Hematopoietic multipotent progenitor cell treated with erythropoietin and hydrocortisone succinate and interleukin-3 and kit ligand, for 4 days (in vitro differentiated cells): ENCODE measurements at regions not wholly inside any gene's neighbourhood (a gene's known extent, or its start where the extent isn't known, plus 50 kb on each side); places are given as distances from the start of the nearest gene placed in this dataset.
A peak's percentile ranks its signal among the peaks of the same experiment; 100 is the strongest.

Experiments used
- DNase-seq: peaks from one replicate; pipeline ENCODE4 v3.0.0-alpha.2; 2015

DNA sequence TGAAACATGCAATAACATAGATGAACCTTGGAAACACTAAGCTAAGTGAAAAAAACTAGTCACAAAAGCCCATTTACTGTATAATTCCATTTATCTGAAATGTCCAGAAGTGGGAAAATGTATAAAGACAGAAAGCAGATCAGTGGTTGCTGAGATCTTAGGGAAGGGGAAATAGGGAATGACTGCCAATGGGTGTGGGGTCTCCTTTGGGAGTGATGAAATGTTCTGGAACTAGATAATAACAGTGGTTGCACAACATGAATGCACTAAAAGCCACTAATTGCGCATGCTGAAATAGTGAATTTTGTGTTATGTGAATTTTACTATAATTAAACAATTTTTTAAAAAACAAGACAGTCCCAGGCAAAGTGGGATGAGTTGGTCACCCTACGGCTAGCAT is 472.8 kb downstream of the CCDC171 start:
- no peak for DNase-seq

GRCh38 chr9:16026886-16027285 is 474.0 kb downstream of the CCDC171 start:
- DNase-seq, result no peak

DNA sequence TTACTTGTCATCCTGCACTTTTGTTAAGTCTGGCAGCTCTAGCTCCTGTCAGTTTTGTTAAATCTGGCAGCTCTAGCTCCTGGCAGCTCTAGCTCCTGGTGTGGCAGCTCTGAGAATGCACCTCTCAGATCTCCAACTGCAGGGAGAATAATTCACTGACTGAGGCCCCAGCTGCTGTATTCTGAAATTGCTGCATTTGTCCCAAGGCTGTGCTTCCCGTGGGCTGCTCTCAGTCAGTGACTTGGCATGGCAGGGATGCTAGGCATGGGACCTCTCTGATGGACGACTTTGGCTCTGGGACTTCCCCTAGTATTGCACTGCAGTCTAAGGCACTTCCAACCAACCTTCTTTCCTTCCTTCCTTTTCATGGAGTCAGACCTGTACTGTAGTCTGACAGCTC is 475.7 kb downstream of the CCDC171 start:
- no peak for DNase-seq

DNA sequence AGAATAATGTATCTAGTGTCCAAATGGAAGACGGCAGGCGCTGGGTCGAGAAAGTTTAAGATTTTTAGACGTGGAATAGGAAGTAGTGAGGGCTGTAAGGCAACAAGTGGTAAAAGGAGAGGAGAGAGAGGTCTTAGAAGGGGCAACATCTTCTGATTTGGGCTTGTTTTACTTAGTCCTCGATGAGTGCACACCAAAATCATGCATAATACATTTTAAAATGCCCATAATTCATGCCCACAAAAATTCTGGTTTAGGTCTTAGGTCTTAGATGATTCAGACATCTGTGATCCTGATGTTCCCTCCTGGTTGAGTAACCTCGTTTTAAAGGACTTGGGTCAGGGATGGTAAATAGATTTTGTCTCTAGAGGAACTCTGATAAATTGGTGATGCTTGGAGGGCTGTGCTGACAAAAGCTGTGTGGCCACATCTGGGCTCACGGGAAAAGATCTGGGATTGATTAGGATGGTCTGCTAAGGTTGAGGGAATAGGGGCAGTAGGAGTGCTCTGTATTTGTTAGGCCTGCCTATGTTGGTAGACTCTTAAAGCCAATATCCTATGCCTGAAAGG is 476.3 kb downstream of the CCDC171 start:
- no peak for DNase-seq

GRCh38 chr9:16029796-16030363 is 477.0 kb downstream of the CCDC171 start:
- no peak for DNase-seq

- DNase-seq, result peak; percentile 81
Measured at GRCh38 chr9:16030528-16031185, 477.8 kb downstream of the CCDC171 start.

DNA sequence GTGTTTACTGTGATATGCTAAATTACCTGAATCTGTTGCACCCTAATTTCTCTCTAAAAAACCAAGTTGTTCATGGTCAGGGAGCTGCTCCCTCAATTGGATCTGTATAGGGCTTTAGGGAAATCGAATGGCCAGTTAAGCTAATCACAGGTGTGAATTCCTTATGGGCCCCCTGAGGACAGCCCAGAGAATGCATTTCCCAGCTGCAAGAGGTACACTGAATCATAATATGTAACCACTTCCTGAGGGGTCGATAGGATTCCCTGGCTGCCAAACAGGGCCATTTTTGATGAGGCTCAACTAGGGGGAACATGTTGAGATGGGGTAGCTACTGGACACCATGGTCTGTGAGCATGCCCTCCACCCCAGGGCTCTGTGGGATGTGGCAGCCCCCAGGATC is 478.6 kb downstream of the CCDC171 start:
- DNase-seq, result no peak

- DNase-seq, result no peak
Measured at GRCh38 chr9:16031971-16032370, 479.1 kb downstream of the CCDC171 start.

DNA sequence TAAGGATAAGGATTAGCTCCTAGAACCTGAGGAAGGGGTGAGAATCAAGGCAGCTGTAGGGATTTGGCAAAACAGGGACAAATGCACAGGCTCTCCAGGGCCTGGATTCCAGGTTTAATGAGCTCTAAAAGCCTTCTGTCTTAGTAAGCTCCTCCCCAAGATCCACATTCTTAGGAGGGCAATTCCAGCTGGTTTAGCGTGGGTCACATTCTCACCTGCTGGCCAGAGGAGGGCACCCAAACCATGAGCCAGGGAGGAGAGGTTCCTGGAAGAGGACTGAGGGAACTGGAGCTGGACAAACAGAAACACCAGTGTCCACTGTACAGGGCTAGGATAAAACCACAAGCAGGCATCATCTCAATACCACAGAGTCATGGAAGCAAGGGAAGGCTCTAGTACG is 480.0 kb downstream of the CCDC171 start:
- no peak for DNase-seq

DNA sequence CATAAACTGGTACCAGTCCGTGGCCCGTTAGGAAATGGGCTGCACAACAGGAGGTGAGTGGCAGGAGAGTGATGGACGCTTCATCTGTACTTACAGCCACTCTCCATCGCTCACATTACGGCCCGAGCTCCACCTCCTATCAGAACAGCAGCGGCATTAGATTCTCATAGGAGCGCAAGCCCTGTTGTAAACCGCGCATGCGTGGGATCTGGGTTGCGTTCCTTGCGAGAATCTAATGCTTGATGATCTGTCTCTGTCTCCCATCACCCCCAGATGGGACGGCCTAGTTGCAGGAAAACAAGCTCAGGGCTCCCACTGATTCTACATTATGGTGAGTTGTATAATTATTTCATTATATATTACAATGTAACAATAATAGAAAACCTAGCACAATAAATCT is 480.4 kb downstream of the CCDC171 start:
- no peak for DNase-seq

DNA sequence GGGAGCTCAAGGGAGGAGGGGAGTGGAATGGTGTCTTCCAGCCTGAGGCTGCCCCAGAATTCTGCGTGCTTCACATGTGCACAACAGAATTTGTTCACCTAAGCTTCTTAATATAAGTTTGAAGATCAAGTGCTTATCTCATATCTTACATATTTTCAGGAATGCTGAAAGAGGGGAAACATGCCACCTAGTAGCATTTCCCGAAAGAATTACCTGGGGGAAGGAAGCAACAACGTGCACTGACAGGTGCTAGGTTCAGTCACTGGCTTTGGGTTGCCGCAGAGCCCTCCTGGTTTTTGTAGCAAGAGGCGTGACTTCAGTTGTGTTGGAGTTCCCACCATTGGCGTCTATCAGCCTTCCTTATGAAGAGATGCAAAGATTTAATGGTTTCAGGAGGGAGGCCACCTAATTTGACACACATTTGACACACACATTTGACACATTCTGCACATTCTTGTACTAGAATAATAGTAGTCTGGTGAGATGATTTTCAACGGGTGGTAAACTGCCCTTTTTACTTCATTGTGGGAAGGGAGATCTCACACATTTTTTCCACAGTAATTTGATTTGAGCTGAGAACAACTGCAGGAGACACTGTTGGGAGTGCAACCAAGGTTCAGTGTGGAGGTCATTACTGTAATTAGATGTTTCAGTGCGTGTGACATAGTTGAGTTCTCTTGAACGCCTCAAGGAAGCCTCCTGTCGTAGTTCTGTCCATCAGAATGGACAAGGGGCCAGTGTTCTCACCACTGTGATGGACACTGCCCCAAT is 481.3 kb downstream of the CCDC171 start:
- no peak for DNase-seq

- peak; percentile 47 for DNase-seq
Measured at GRCh38 chr9:16039218-16039987, 486.6 kb downstream of the CCDC171 start.

GRCh38 chr9:16039988-16040761 is 487.3 kb downstream of the CCDC171 start:
- DNase-seq, result no peak

- no peak for DNase-seq
Measured at GRCh38 chr9:16043756-16044578, 491.1 kb downstream of the CCDC171 start.

- DNase-seq, result peak; percentile 20
Measured at GRCh38 chr9:16044579-16044881, 491.7 kb downstream of the CCDC171 start.

GRCh38 chr9:16045651-16046280 is 492.9 kb downstream of the CCDC171 start:
- no peak for DNase-seq

- no peak for DNase-seq
Measured at GRCh38 chr9:16046713-16047112, 493.9 kb downstream of the CCDC171 start.

DNA sequence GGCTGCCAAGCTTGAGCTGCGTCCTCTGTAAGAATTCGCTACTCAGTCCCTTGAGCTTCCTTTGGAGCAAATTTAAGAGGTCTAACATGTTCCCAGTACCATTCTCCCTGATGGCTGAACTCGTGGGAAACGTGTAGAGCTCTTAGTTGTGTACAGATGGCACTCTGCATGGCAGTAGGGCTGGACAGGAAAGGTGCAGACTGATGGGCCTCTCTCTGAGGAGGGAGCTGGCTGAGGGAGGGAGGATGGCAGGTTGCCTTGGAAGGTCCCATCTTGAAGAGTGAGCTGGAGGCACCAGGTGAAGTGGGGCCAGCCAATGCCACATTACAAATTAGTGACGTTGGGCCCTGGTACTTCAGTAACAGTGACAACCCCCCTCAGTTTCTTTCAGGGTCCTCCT is 495.3 kb downstream of the CCDC171 start:
- DNase-seq, result no peak

DNA sequence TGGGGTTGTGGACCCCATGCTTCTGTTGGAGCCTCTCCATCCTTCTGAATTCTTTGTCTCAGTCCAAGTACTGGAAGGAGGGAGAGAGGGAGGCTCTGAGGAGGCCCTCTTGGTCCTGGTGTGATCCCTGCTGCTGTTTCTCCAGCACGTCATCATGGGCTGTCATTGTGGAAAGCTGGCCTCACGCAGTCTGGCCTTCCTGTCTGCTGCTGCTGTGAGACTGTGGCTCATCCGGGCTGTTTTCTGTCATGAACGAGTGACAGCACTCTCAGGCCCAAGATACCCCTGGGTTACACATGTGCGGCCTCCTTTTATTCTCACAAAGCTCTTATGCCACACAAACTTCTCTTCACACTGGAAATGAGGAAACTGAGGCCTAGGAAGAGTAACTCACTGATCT is 499.3 kb downstream of the CCDC171 start:
- no peak for DNase-seq

DNA sequence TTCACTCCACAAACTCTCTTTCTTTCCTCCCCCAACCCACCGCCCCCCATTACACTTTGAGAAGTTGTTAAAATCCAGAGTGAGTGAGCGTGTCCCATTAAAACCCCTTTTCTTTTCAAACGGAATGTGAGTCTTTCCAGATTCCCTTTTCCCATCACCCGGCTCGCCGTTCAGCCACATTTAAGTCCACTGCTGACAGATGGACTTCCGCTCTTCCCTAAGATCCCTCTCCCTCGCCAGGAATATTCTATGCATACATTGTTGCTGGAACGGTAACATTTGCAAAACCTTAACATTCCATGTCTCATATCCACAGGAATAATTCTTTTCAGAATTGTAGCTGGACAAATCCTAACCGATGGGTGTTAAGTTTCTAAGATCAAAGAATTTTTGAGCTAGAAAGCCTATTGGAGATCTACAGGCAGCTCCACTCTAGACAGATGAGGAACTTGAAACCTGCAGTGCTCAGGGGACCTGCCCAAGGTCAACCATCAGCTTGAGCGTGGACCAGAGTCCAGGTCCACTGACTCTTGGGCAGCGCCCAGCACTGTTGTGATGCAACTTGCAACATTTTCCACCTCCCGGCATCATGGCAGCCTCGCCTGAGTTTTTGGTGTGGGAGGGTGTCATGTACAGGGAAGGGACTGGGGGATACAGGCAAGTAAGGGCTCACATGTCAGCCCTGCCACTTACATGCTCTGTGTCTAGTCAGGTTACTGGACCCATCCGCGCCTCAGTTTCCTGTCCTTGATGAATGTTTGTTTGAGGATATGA is 500.1 kb downstream of the CCDC171 start:
- no peak for DNase-seq
